T-helper 1 cell (primary cell): ENCODE measurements at regions not wholly inside any gene's neighbourhood (a gene's known extent, or its start where the extent isn't known, plus 50 kb on each side); places are given as distances from the start of the nearest gene placed in this dataset.

Experiments used
- DNase-seq, 5 donors: peaks; one replicate each; pipeline ENCODE4 v3.0.0-alpha.2; 2012 to 2020

DNA sequence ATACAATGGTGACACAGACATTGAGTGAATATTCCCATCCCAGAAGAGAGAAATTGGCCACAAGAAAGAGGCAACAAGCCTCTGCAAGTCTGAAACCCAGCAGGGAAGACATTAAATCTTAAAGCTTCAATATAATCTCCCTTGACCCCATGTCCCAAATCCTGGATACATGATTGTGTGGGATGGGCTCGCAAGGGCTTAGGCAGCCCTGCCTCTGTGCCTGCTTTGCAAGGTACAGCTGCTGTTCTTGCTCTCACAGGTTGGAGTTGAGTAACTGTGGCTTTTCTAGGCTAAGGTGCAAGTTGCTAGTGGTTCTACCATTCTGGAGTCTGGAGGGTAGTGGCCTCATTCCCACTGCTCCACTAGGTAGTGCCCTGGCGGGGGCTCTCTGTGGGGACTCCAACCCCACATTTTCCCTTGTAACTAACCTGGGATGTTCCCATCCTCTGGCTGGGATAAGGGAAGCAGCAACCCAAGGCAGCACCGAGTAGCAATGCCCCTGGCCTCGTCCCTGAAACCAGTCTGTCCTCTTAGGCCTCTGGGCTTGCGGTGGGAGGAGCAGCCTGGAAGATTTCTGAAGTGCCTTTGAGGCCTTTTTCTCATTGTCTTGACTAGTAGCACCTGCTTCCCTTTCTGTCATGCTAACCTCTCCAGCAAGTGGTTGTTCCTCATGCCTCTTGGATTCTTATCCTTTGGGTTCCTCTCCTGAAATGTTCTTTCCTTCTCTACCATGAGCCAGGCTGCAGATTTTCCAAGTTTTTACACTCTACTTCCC is 90.0 kb downstream of the FAM174B start:
- DNase-seq, result no peak

DNA sequence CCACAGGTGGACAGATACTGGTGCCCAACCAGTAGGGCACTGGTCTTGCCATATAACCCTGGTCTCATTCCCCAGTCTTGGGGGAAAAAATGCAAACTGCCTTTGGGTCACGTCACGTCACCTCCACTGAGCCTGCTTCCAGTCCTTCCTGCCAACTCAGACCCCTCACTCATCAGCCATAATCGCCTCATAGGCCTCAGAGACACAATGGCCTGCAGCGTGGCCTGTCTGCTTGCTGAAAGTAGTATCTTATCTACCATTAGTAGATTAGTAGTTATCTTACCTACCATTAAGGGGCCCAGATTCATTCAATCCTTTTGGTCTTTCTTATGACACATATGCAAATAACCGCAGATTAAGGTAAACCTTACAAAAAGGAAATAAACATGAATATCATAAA is 93.8 kb downstream of the FAM174B start:
- DNase-seq, result no peak

DNA sequence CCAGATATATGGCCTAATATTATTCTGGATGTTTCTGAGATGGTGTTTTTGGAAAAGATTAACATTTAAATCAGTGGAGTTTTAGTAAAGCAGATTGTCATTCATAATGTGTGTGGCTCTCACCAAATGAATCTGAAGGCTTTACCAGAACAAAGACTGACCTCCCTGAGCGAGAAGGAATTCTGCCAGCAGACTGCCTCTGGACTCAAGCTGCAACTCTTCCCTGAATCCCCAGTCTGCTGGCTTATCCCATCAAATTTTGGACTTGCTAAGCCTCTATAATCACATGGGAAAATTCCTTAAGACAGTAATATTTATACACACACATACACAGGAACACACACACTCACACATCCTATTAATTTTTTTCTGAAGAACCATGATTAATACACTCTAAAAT is 102.3 kb downstream of the FAM174B start:
- no peak for DNase-seq

DNA sequence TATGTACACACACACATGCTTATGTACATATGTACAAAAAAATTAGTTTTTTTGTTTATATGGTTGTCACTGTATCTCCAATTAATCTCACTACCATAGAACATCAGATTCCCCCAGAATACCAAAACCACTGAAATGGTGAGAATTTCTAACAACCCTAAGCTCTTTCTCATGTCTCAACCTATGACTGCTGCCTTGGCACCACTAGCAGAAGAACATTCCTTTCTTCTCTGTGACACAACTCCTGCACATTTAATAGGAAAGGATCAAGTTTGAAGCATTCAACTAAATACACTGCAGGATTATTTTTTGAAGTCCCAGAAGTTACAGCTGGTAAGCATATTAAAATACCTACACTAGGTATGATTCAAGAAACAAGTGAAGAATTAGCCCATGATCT is 109.6 kb downstream of the FAM174B start:
- no peak for DNase-seq

DNA sequence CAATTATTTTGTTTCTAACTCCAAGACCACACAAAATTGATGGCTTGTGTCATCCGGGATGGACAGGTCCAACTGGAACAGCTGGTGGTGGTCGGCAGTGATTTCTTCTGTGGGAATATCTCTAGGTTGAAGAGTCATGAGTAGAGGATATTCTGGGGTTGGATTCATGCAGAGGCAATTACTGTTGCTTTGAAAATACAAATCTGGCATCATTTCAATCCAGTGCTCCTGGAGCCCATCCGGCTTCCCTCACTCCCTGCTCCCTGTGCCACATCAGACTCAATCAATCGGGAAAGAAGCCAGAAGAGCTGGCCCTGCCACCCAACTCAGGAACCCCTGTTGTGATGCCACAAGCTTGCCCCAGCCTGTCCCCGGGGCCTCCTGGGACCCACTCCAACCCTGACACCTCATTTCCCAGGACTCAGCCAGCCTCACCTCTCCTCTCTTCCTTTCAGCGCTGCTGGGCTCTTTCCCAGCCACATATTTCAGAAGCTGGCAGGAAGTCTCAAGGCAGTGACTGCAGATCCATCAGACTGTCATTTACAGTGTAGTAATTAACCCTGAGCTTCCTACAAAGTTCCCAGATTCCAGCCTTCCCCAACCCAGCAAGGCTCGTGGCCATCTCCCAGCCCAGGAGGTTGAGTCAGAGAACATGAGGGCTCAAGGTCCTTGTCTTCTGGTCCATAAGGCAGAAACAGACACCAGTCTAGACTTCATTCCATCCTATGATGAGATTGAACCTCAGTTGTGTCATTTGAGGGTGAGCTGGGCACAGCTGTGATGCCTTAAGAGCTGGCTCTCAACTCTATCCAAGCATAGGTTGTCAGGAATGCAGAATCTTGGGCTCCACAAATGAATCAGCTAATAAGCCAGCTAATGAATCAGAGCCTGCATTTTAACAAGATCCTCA is 114.0 kb downstream of the FAM174B start:
- DNase-seq, result no peak

DNA sequence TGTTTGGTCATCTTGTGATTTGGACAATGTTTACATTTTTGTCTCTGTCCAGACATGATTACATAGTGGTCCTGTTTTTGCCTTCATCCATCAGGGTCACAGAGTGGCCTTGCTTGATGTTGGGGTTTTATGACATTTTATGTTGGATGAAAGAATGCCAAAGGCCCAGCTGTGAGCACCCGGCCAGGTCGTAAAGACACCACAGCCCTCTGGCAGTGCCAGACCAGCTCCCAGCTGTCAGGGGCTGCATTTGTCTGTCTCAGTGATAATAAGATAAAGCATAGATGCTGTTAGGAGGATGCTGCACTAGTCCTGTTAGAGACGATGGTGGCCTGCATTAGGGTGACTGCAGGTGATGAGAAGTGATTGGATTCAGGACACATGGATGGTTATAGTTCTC is 117.5 kb downstream of the FAM174B start:
- DNase-seq, result no peak

DNA sequence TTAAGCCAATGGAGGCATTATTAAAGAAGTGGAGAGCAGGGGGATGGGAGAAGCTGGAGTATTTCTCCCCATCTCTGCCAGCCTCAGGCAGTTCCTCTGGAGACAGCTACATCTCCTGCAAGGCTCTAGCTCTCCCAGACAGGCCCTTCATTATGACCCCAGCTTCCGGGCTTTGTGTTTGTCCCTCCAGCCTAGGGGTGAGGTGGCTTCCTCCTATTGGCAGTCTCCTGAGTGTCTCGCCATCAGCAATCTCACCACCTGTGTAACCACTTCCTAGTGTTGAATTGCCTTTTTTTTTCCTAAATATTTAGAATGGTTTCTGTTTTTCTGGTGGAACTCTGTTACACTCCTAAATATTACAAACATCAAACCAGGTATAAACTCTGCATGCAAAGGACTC is 122.3 kb downstream of the FAM174B start:
- DNase-seq, result no peak

DNA sequence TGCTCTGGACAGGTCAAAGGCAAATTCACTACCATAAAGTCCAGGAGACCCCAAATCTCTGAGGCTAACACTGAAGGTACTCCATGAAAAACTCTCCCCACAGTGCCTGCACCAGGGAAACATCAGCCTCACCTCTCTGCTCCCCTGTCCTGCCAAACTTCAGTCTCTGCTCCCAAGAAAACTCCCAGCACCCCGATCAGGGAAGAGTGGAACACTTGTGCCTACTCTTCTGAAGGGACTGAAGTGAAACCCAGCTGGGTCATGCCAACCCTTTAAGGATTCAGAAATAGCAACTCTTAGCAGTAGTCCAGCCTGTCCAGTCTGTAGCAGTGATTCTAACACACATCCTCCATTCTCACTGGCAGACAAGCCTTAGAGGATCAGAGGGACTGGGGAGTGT is 124.2 kb downstream of the FAM174B start:
- no peak for DNase-seq

DNA sequence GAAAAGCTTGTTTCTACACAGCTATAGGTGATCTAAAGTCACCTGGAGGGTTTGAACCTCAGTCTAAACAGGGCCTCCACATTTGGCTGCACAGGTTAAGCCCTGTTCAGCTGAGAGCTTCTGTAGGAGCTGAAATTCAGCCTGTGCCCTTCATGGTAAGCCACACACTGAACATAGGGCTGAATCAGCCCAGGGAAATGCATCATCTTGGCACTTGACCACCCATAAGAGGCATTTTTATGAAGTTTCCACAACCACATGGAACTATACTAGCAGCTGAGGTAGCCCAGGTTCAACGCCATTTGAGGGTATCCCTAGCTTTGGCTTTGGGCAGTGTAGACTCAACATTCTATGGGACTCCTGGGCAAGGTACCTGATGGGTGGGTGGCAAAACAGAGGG is 126.8 kb downstream of the FAM174B start:
- DNase-seq, result no peak

DNA sequence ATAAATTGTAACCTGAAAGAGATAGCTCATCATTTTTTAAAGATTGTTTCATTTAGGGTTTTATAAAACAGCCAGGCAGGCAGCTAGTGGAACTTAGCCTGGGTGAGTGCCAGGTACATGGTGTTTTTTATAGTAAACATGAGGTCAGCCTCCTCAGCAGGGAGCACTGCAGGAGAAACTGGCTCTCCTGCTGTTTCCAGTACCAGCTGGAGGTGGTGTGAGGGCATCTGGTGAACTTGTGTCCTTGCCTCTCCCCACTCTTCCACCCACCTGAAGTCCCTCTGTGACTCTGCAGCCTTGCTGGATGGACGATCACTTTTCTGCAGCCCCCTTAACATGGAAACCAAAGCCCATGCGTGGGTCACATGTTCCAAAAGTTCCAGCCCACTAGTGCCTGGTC is 128.4 kb downstream of the FAM174B start:
- no peak for DNase-seq

DNA sequence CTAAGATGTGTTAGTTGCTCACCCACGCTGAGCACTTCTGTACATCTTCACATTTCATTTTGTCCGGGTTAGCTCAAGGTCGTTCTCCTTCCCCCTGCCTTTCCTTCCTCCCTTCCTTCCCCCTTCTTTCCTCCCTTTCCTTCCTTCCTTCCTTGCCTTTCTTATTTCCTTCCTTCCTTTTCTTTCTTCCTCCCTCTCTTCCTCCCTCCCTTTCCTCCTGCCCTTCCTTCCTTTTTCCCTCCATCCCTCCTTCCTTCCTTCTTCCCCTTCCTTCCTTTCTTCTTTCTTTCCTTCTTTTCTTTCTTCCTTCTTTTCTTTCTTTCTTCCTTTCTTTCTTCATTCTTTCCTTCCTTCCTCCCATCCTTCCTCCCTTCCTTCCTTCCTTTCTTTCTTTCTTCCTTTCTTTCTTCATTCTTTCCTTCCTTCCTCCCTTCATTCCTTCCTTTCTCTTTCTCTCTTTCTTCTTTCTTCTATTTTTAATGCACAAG is 129.8 kb downstream of the FAM174B start:
- no peak for DNase-seq

DNA sequence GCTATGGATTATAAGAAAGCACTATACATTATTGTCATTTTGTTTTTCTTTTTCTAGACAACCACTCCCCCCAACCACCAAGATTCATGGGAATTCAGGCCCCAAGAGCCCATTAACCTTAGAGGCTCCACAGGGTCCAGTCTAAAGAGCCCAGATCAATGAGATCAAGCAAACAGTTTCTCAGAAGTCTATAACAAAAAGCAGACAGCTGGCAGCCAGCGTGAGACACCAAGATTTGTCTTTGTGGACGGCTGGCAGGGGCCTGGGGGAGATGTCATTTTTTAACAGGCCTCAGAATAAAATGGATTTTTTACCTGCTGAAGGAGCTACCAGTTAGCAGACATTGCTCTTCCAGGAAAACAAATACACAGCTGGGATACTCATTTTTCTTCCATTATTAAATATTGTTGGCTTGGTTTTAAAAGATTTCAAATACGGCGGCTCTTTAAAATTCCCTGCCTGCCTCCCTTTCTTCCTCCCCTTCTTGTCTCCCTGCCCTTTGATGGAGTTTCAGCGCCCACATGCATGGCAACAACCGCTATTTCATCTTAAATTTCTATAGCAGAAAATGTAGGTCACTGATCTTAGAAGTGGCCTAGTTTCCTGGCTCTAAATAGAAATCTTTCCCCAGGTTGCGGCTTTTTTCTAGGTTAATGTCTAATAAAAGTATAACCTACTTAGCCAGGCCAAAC is 130.6 kb downstream of the FAM174B start:
- no peak for DNase-seq

DNA sequence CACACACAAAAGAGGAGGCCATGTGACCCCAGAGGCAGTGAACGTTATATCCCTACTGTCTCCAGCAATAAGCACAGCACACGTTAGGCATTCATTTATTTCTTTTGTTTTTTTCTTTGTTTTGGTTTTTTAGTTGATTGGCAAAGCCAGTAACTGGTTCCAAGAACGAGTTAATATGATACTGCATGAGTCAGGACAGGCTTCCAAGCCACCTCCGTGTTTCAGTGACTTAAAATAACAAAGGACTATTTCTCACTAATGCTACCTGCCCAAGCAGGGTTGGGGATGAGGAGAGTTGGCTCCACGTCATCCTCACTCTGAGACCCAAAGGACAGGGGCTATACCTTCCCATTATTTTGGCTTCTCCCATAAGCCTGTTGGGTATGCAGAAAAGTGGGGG is 130.5 kb downstream of the ST8SIA2 start:
- no peak for DNase-seq

DNA sequence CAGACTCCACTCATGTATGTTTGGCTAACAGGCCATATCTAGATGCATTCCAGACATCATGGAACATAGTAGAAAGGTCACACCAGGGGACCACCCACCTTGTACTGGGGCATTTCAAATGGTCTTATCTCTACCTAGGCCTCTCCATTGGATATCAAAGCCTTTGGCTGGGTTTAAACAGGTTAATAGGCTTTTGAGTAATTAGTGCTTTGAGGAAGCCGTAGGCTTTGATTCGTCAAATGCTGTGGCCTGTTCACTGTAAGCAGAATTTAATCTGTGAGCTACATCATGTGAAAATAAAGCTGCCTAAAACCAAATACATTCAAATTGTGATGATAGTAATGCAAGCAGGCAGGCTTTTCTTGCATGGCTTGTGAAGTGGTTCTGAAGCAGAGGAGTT is 129.5 kb downstream of the ST8SIA2 start:
- no peak for DNase-seq

DNA sequence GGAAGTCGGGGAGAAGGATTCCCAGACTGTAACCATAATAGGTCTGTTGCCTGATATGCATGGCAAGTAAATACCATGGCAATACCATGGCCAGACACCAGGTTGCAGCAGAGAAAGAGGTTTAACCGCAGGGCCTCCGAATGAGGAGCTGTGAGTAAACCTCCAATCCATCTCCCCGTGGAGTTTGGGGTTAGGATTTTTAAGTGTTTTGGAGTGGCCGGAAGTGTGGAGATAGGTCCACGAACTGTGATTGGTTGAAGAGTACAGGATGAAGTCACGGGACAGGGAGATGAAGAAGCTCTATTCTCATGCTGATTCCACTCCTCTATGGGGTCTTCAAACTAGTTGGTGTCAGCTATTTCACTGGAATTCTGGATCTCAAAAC is 127.9 kb downstream of the ST8SIA2 start:
- peak in 2 of 5 donors; percentile 26 to 46 for DNase-seq

DNA sequence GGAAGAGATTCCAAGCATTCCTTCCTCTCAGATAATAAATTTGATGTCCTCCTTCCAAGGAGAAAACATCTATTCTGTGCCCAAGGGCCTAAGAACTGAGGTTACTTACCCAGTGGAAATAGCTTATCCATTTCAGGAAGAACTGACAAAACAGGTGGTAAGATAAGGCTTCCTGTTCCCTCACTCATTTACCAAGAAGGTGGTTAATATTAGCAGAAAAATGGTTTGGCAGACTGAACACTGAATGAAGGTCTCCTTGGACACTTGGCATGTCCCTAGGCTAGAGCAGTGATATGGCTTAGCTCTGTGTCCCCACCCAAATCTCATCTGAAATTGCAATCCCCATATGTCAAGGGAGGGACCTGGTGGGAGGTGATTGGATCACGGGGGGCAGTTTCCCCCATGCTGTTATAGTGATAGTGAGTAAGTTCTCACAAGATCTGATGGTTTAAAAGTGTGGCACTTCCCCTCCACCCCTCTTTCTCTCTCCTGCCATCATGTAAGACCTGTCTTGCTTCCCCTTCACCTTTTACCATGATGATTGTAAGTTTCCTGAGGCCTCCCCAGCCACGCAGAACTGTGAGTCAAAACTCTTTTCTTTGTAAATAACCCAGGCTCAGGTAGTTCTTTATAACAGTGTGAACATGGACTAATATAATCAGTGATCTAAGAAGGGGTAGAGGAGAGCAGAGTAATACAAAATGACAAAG is 127.4 kb downstream of the ST8SIA2 start:
- no peak for DNase-seq

DNA sequence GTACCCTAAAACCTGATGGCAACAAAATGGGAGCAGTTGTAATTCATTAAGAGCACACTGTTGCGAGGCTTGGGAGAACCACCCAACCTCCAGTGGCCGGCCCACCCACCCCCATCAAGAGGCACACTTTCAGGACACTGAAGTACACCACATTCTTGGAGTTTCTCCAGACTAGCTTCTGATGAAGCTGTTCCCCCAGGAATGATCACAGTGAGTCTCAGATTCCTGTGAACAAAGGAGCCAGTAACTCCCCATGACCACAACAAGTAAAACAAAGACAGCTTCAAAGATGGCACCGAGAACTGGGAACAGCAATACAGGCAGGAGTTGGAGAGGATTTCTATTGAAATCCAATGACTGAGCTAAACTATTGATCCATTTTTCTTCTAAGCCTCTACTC is 126.0 kb downstream of the ST8SIA2 start:
- DNase-seq, result no peak
